ENCODE measurements at regions not wholly inside any gene's neighbourhood (a gene's known extent, or its start where the extent isn't known, plus 50 kb on each side); places are given as distances from the start of the nearest gene placed in this dataset.
"Not testable (repeated sequence)": the region's sequence is repeated elsewhere in the genome, so short reads cannot be mapped to it uniquely, and the experiment has no call there.

DNA sequence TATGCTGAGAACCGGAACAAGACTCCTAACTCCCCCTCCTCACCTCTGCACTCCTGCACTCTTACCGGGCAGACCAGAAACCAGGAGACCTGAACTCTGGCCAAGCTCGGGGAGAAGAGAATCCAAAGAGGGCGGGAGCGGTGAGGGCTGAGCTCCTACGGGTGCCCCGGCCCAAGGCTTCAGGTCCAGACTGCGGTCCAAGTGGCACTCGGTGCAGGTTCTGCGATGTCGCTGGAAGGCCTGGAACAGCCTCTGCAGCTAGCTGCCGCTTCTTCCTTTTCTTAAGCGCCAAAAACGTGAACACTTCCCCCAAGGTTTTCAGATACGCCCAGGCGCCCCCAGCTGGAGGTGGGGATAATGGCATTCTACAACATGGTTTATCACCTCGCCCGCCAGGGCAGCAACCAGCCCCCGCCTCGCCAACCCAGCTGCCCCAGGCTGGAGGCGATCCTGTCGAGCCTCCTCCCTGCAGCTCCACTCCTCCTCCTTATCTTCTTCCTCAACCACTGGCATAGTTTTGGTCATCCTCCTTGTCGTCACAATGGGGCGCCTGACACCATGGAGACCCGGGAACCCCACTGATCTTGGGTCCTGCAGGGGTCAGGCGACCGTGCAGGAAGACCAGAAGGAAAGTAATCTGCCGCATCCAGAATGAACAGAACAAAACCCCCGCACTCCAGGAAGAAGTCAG lies 1735.9 kb downstream of the TP53TG3F start:
- DNase-seq (ENCODE audit: low read depth in 4 of 4, low spot score in 2 of 4), result no peak

GRCh38 chr16:35195864-35196216 lies 1736.4 kb downstream of the TP53TG3F start:
- no peak for DNase-seq (ENCODE audit: low read depth in 4 of 4, low spot score in 2 of 4)

GRCh38 chr16:35196313-35196712 lies 1736.9 kb downstream of the TP53TG3F start:
- DNase-seq (ENCODE audit: low read depth in 4 of 4, low spot score in 2 of 4), result no peak

GRCh38 chr16:35197656-35198055 lies 1738.2 kb downstream of the TP53TG3F start:
- no peak for DNase-seq (ENCODE audit: low read depth in 4 of 4, low spot score in 2 of 4)

GRCh38 chr16:35198223-35199199 lies 1739.1 kb downstream of the TP53TG3F start:
- DNase-seq (ENCODE audit: low read depth in 4 of 4, low spot score in 2 of 4), result no peak

DNA sequence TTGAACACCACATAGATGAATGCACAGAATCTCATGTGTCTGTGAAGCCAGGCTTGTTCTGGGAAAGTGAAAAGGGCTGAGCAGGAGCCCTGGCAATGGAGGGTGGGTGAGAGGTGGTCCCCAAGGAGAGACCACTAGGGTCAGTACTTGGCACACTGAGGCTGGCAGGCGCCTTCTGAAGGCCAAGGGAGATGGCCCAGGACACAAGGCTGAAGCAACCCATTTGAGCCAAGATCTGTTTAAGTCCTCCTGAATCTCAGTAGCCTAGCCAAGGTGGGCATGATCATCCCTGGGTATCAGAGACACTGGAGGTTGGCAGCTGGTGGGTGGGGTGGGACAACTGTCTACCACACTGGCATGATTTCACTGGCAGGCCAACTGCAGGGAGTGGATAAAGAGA lies 1741.2 kb downstream of the TP53TG3F start:
- DNase-seq (ENCODE audit: low read depth in 4 of 4, low spot score in 2 of 4), result no peak

DNA sequence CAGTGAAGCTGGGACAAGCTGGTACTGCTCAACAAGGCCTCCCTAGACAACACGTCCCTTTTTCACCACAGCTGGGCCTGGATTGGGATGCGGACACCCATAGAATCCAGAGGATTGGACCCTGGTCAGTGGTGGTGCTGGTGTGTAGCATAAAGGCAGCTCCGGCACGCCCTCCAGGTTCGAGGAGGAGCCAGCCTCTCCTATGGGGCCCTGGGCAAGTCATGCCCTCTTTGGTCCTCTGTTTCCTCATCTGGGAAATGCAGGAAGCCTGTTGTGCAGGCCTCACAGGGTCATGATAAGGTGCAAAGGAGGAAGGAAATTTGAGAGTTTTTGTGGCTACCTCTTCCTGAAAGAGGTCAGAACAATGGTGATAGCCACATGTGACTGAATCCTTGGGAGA lies 1741.7 kb downstream of the TP53TG3F start:
- no peak for DNase-seq (ENCODE audit: low read depth in 4 of 4, low spot score in 2 of 4)

DNA sequence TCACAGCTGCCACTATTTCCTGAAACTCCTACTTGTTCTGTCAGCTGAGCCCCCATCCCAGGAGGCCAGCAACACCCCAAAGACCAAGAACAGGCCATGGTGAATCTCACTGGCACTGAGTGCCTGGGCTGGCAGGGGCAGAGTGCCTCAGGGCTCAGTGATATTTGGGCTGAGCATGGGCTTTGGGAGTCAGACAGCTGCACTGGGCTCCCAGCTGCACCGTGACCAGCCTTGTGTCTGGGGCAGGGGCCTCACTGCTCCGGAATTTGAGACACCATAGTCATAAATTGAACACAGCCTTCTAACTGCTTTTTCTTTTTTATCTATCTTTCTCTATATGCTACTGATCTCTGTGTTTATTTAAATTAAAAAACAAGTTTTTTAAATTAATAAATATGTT lies 1744.2 kb downstream of the TP53TG3F start:
- no peak for DNase-seq (ENCODE audit: low read depth in 4 of 4, low spot score in 2 of 4)

- DNase-seq (ENCODE audit: low read depth in 4 of 4, low spot score in 2 of 4), result no peak
Measured at GRCh38 chr16:35207059-35207999, 1747.9 kb downstream of the TP53TG3F start.

DNA sequence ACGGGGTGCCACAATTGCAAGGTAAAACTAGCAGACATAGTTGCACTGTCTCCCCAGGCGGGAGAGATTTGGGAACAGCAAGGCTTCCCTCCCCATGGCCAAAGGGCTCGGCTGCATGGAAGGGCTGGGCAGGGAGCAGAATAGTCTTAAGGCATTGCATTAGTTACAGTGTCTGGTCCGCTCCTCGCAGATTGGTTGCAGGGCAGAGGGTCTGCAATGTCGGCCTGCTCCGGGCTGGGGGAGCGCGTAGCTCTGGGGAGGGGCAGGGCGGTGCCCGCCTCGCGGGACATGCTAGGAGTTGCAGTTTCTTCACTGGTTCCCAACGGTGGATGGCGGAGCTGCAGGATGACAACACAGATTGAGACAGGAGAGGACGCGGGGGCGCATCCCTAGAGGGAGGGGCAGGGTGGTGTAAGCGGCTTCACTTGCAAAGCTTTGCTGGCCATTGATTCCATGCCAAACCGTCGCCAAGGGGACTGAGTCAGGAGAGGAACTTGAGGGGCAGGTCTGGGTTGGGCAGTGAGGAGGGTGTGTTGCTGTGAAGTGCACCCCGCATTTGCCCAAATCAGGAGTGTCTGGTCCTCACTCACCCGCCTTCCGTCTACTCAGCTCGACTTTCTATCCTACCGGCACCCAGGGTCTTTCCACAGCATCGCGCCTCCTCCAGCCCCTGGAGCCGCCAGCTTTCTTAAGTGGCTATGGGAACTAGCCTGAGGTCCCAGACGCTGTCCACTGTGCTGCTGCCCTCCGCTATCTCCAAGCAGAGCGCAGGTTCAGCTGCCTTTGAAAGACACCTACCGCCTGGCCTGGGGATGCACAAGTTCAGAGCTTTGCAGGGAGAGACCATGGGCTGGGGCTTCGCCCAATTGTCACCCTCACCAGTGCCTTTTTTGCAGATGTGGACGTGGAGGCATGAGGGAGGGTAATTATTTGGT lies 1748.9 kb downstream of the TP53TG3F start:
- no peak for DNase-seq (ENCODE audit: low read depth in 4 of 4, low spot score in 2 of 4)

GRCh38 chr16:35210681-35211433 lies 1751.4 kb downstream of the TP53TG3F start:
- DNase-seq (ENCODE audit: low read depth in 4 of 4, low spot score in 2 of 4), result no peak

- DNase-seq (ENCODE audit: low read depth in 4 of 4, low spot score in 2 of 4), result no peak
Measured at GRCh38 chr16:35214840-35215239, 1755.4 kb downstream of the TP53TG3F start.

- DNase-seq (ENCODE audit: low read depth in 4 of 4, low spot score in 2 of 4), result no peak
Measured at GRCh38 chr16:35215287-35215686, 1755.9 kb downstream of the TP53TG3F start.

GRCh38 chr16:35216261-35216660 lies 1756.8 kb downstream of the TP53TG3F start:
- not testable (repeated sequence) for DNase-seq (ENCODE audit: low read depth in 4 of 4, low spot score in 2 of 4)

DNA sequence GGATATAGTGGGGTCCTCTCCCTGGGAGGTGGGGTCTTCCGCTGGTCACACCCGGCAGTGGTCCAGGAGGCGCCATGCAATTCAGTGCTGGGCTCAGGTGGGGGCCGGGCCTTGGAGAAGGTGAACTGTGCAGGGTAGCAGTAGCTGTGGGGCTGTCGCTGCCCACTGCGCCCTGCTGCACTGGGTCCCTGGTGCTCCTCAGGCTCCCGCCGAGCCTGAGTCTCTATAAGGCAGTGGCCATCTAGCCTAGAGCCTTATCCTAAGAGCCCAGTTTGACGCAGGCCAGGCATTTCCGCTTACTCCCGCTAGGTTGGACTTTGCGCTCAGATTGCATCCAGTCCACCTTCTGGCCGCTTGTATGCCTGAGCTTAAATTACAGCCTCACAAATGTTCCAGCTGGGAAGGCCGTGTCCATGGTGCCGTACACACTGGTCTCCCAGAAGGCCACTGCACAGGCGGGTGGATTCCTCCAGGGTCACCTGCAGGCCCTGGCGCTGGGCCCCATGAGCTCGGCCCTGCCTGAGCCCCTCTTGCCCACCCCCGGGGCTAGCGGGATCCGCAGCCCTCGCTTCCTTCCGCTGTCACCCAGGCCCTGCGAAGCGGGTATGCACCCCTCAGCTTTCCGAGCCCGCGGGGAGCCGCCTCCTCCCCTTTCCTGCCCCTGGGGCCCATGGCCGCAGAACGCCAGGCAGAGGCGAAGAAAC lies 1762.2 kb downstream of the TP53TG3F start:
- DNase-seq (ENCODE audit: low read depth in 4 of 4, low spot score in 2 of 4), result no peak

- no peak for DNase-seq (ENCODE audit: low read depth in 4 of 4, low spot score in 2 of 4)
Measured at GRCh38 chr16:35234679-35235078, 1775.3 kb downstream of the TP53TG3F start.

DNA sequence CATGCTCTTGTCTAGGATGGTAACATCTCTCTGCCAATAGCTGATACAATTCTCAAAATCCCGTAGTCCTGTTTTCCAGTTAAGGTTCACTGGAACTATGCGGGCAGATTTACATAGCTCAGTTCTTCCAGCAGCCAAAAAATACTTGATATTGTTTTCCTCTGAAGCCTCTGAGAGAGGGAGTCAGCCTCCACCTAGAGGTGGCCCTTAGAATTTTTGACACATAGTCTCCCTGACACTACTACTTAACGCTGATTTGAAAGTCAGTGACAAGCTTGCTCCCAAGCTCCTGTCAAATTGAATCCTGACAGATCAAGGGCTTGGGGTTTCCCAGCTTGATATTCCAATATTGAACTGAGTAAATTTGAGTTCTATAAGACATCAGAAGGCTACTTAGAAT lies 1780.1 kb downstream of the TP53TG3F start:
- DNase-seq (ENCODE audit: low read depth in 4 of 4, low spot score in 2 of 4), result no peak

- DNase-seq (ENCODE audit: low read depth in 4 of 4, low spot score in 2 of 4), result no peak
Measured at GRCh38 chr16:35249051-35249450, 1789.6 kb downstream of the TP53TG3F start.

Measured in left renal cortex interstitium (tissue), 4 donors.